Activated T-cell treated with anti-CD3 and anti-CD28 coated beads, Interleukin-2, amount 50 U/mL, for 24 hours (primary cell): ENCODE measurements at regions not wholly inside any gene's neighbourhood (a gene's known extent, or its start where the extent isn't known, plus 50 kb on each side); places are given as distances from the start of the nearest gene placed in this dataset.

Experiments
- DNase-seq: peaks from one replicate; pipeline ENCODE4 v3.0.0-alpha.2; 2020
- H3K27ac Mint-ChIP-seq: 2 replicates; pipeline ENCODE4 v1.8.0; 2020; ENCODE audit warnings: mild to moderate bottlenecking, mixed read lengths
- H3K27me3 Mint-ChIP-seq: 2 replicates; pipeline ENCODE4 v1.8.0; 2020; ENCODE audit warnings: mixed read lengths
- H3K36me3 Mint-ChIP-seq: 2 replicates; pipeline ENCODE4 v1.8.0; 2020; ENCODE audit warnings: low read depth, mixed read lengths
- H3K4me1 Mint-ChIP-seq: 2 replicates; pipeline ENCODE4 v1.8.0; 2020; ENCODE audit warnings: low read depth, mixed read lengths
- H3K4me3 Mint-ChIP-seq: 2 replicates; pipeline ENCODE4 v1.8.0; 2020; ENCODE audit warnings: mild to moderate bottlenecking, moderate library complexity, mixed read lengths
- H3K9me3 Mint-ChIP-seq: 2 replicates; pipeline ENCODE4 v1.8.0; 2020; ENCODE audit warnings: mixed read lengths

- DNase-seq = no peak
- no peak overlapping the region for H3K27ac Mint-ChIP-seq
- no peak overlapping the region for H3K4me3 Mint-ChIP-seq
- H3K9me3 Mint-ChIP-seq = no peaks in the 10 kb centered on the region
- no peaks in the 10 kb centered on the region for H3K4me1 Mint-ChIP-seq
- H3K27me3 Mint-ChIP-seq = peaks cover 53% of the 10 kb centered on the region
- H3K36me3 Mint-ChIP-seq = no peaks in the 10 kb centered on the region
Measured at GRCh38 chr1:119308130-119308700, 60.4 kb upstream of the HAO2 start.

- Mint-ChIP-seq H3K4me3 (no peak overlapping the region), H3K36me3 (no peaks in the 10 kb centered on the region), H3K9me3 (no peaks in the 10 kb centered on the region), H3K27ac (no peak overlapping the region), H3K4me1 (no peaks in the 10 kb centered on the region), H3K27me3 (peaks cover 52% of the 10 kb centered on the region)
- no peak for DNase-seq
Measured at GRCh38 chr1:119308806-119309205, 59.8 kb upstream of the HAO2 start.

GRCh38 chr1:119310301-119310700 lies 58.3 kb upstream of the HAO2 start:
- Mint-ChIP-seq H3K9me3 (no peaks in the 10 kb centered on the region), H3K36me3 (no peaks in the 10 kb centered on the region), H3K27ac (no peak overlapping the region), H3K4me3 (no peak overlapping the region), H3K27me3 (peaks cover 50% of the 10 kb centered on the region), H3K4me1 (no peaks in the 10 kb centered on the region)
- no peak for DNase-seq

- H3K9me3 Mint-ChIP-seq = no peaks in the 10 kb centered on the region
- H3K27me3 Mint-ChIP-seq = peaks cover 36% of the 10 kb centered on the region
- no peak for DNase-seq
- H3K36me3 Mint-ChIP-seq = no peaks in the 10 kb centered on the region
- no peak overlapping the region for H3K4me3 Mint-ChIP-seq
- H3K27ac Mint-ChIP-seq = no peak overlapping the region
- no peaks in the 10 kb centered on the region for H3K4me1 Mint-ChIP-seq
Measured at GRCh38 chr1:119312500-119312899, 56.1 kb upstream of the HAO2 start.

- H3K27ac Mint-ChIP-seq = no peak overlapping the region
- H3K27me3 Mint-ChIP-seq = peaks cover 22% of the 10 kb centered on the region
- H3K4me3 Mint-ChIP-seq = no peak overlapping the region
- H3K36me3 Mint-ChIP-seq = no peaks in the 10 kb centered on the region
- no peaks in the 10 kb centered on the region for H3K9me3 Mint-ChIP-seq
- no peak for DNase-seq
- H3K4me1 Mint-ChIP-seq = no peaks in the 10 kb centered on the region
Measured at GRCh38 chr1:119314001-119314796, 54.4 kb upstream of the HAO2 start.

GRCh38 chr1:119316870-119317416 lies 51.6 kb upstream of the HAO2 start:
- Mint-ChIP-seq H3K4me3 (no peak overlapping the region), H3K4me1 (no peaks in the 10 kb centered on the region), H3K9me3 (no peaks in the 10 kb centered on the region), H3K27ac (no peak overlapping the region), H3K36me3 (no peaks in the 10 kb centered on the region), H3K27me3 (peaks cover 13% of the 10 kb centered on the region)
- no peak for DNase-seq

- Mint-ChIP-seq H3K4me1 (peaks cover 1% of the 10 kb centered on the region), H3K4me3 (no peak overlapping the region), H3K27ac (no peak overlapping the region), H3K27me3 (peaks cover 8% of the 10 kb centered on the region), H3K36me3 (no peaks in the 10 kb centered on the region), H3K9me3 (no peaks in the 10 kb centered on the region)
- no peak for DNase-seq
Measured at GRCh38 chr1:119318466-119319309, 49.9 kb upstream of the HAO2 start.
